Uterus (tissue), 3 donors: ENCODE measurements at regions not wholly inside any gene's neighbourhood (a gene's known extent, or its start where the extent isn't known, plus 50 kb on each side); places are given as distances from the start of the nearest gene placed in this dataset.

Experiments used
- DNase-seq, 2 donors: peaks; one replicate each; pipeline ENCODE4 v3.0.0-alpha.2; 2019 to 2020
- H3K27ac ChIP-seq, 2 donors: fragments of 200-600 bp; sonication (generic); 1 replicate in 1 of 2; 2 replicates in 1 of 2; pipeline ENCODE4 v1.5.1; 2016 to 2018
- H3K27me3 ChIP-seq, 2 donors: fragments of 200-600 bp; sonication (generic); one replicate each; pipeline ENCODE4 v1.5.1; 2018 to 2019; ENCODE audit warnings: control low read depth in 1 of 2
- H3K36me3 ChIP-seq, 2 donors: fragments of 200-600 bp; sonication (generic); one replicate each; pipeline ENCODE4 v1.5.1; 2019; ENCODE audit warnings: control low read depth in 1 of 2
- H3K4me1 ChIP-seq, 2 donors: fragments of 200-600 bp; sonication (generic); one replicate each; pipeline ENCODE4 v1.5.1; 2018 to 2019; ENCODE audit warnings: control low read depth in 1 of 2
- H3K4me3 ChIP-seq, 2 donors: fragments of 200-600 bp; sonication (generic); 1 replicate in 1 of 2; 2 replicates in 1 of 2; pipeline ENCODE4 v1.5.1; 2018 to 2019; ENCODE audit warnings: mild to moderate bottlenecking in 1 of 2
- H3K9me3 ChIP-seq, 2 donors: fragments of 200-600 bp; sonication (generic); one replicate each; pipeline ENCODE4 v1.5.1; 2019; ENCODE audit warnings: control low read depth in 1 of 2
- CTCF ChIP-seq, 4 experiments: fragments of 200-600 bp in 2 of 4; fragments of 450-650 bp in 2 of 4; sonication (generic) in 2 of 4; IDR thresholded peaks; one replicate each; pipeline ENCODE4 v1.5.1; 2016 to 2019; ENCODE audit warnings: antibody characterized with exemption in 4 of 4, mild to moderate bottlenecking in 2 of 4, moderate library complexity in 1 of 4
- POLR2A ChIP-seq, 2 donors: fragments of 450-650 bp; IDR thresholded peaks; one replicate each; pipeline ENCODE4 v1.6.1; 2016; ENCODE audit warnings: antibody characterized with exemption in 2 of 2, mild to moderate bottlenecking in 1 of 2, moderate library complexity in 1 of 2
- intact Hi-C: fragments of 100-400 bp; cut with DNase I; formaldehyde crosslinking; loops from one replicate; pipeline ENCODE4 v1.15.1; 2023; ENCODE audit warnings: low total_unique reads
- donor health status: DM: yes; HTN: yes; CAD: no.

GRCh38 chr2:215583881-215584280, 148.0 kb upstream of the FN1 start:
- intact Hi-C loops = no loop called here
- H3K27me3 ChIP-seq = no peaks in the 10 kb centered on the region
- no peak overlapping the region for H3K27ac ChIP-seq
- TF ChIP-seq CTCF (IDR thresholded peaks at IDR 0.05) (no peak), POLR2A (IDR thresholded peaks at IDR 0.05) (no peak)
- DNase-seq = no peak
- H3K4me1 ChIP-seq = no peaks in the 10 kb centered on the region
- peaks cover 0 to 5% of the 10 kb centered on the region in 2 donors for H3K36me3 ChIP-seq
- H3K4me3 ChIP-seq = no peak overlapping the region
- no peaks in the 10 kb centered on the region for H3K9me3 ChIP-seq

GRCh38 chr2:215579809-215580208, 143.9 kb upstream of the FN1 start:
- DNase-seq = no peak
- H3K4me1 ChIP-seq = no peaks in the 10 kb centered on the region
- H3K4me3 ChIP-seq = no peak overlapping the region
- no peaks in the 10 kb centered on the region for H3K9me3 ChIP-seq
- TF ChIP-seq CTCF (IDR thresholded peaks at IDR 0.05) = no peak
- H3K27ac ChIP-seq = no peak overlapping the region
- peaks cover 0 to 5% of the 10 kb centered on the region in 2 donors for H3K36me3 ChIP-seq
- intact Hi-C loops = no loop called here
- H3K27me3 ChIP-seq = no peaks in the 10 kb centered on the region

- DNase-seq = no peak
- no peak overlapping the region for H3K4me3 ChIP-seq
- intact Hi-C loops = no loop called here
- no peaks in the 10 kb centered on the region for H3K4me1 ChIP-seq
- no peaks in the 10 kb centered on the region for H3K27me3 ChIP-seq
- H3K36me3 ChIP-seq = peaks cover 0 to 5% of the 10 kb centered on the region in 2 donors
- no peak overlapping the region for H3K27ac ChIP-seq
- H3K9me3 ChIP-seq = no peaks in the 10 kb centered on the region
- no peak for TF ChIP-seq POLR2A (IDR thresholded peaks at IDR 0.05)
- TF ChIP-seq CTCF (IDR thresholded peaks at IDR 0.05) = no peak
Measured at GRCh38 chr2:215577356-215577755, 141.5 kb upstream of the FN1 start.

- no peak overlapping the region for H3K4me3 ChIP-seq
- H3K4me1 ChIP-seq = no peaks in the 10 kb centered on the region
- no peak for DNase-seq
- TF ChIP-seq CTCF (IDR thresholded peaks at IDR 0.05) = no peak
- TF ChIP-seq POLR2A (IDR thresholded peaks at IDR 0.05) = no peak
- no peaks in the 10 kb centered on the region for H3K27me3 ChIP-seq
- intact Hi-C loops = no loop called here
- peaks cover 0 to 4% of the 10 kb centered on the region in 2 donors for H3K36me3 ChIP-seq
- H3K27ac ChIP-seq = no peak overlapping the region
- H3K9me3 ChIP-seq = no peaks in the 10 kb centered on the region
Measured at GRCh38 chr2:215576572-215576971, 140.7 kb upstream of the FN1 start.

GRCh38 chr2:215573496-215573895, 137.6 kb upstream of the FN1 start:
- H3K4me1 ChIP-seq = no peaks in the 10 kb centered on the region
- DNase-seq = no peak
- no peaks in the 10 kb centered on the region for H3K9me3 ChIP-seq
- H3K36me3 ChIP-seq = no peaks in the 10 kb centered on the region
- TF ChIP-seq CTCF (IDR thresholded peaks at IDR 0.05) (no peak), POLR2A (IDR thresholded peaks at IDR 0.05) (no peak)
- H3K27ac ChIP-seq = no peak overlapping the region
- intact Hi-C loops = no loop called here
- no peak overlapping the region for H3K4me3 ChIP-seq
- H3K27me3 ChIP-seq = no peaks in the 10 kb centered on the region
